K562 (cell line): ENCODE measurements at regions not wholly inside any gene's neighbourhood (a gene's known extent, or its start where the extent isn't known, plus 50 kb on each side); places are given as distances from the start of the nearest gene placed in this dataset.

Experiments used
- ATAC-seq: fragments of 200-7000 bp; cut with Tn5 transposase; 3 replicates; pipeline ENCODE4 v1.9.1; 2020; ENCODE audit warnings: moderate library complexity
- BruUV-seq: library from RNA; stranded (reverse); fragments of 400-500 nt; replicated peaks from 2 replicates; lab custom pipeline; 2021; lab: Mats Ljungman, UMichigan
- CTCF ChIA-PET: fragments of 300-600 bp; formaldehyde crosslinking; extraction: SDS; loops from one replicate; lab custom pipeline; 2021; ENCODE audit warnings: low intra/inter-chr PET ratio; lab: Yijun Ruan, JAX
- POLR2A ChIA-PET: fragments of 300-600, 350-650 bp; sonication (Branson Sonifier 250); formaldehyde crosslinking; extraction: SDS; loops from one replicate; lab custom pipeline; 2021; ENCODE audit warnings: antibody characterized with exemption, inconsistent platforms; lab: Yijun Ruan, JAX
- DNase-seq, 4 experiments: peaks; one replicate each; pipeline versions ENCODE4 v3.0.0 to v3.0.0-alpha.2; 2011 to 2018; ENCODE audit warnings: low spot score in 3 of 4, mixed read lengths in 3 of 4; ENCODE audit errors: extremely low read depth in 1 of 4
- FAIRE-seq: peaks from 2 replicates; lab custom pipeline; 2011; peaks lifted over from hg19 to GRCh38; lab: Jason Lieb, UNC
- H2AFZ ChIP-seq: 2 replicates; pipeline ENCODE4 v1.6.0; 2011; ENCODE audit warnings: low read depth, low read length, control low read depth, inconsistent platforms
- H3K27ac ChIP-seq: fragments of 200-600 bp; 3 replicates; pipeline ENCODE4 v1.8.0; 2011; ENCODE audit warnings: low read depth, mild to moderate bottlenecking, control low read depth, inconsistent platforms, low read length, moderate library complexity, mixed read lengths; ENCODE audit errors: extremely low read depth
- H3K27me3 ChIP-seq, 2 experiments: fragments of 300-600 bp in 1 of 2; 2 replicates in 1 of 2; 3 replicates in 1 of 2; pipeline versions ENCODE4 v1.6.0 to v1.8.0; 2011; ENCODE audit warnings: inconsistent platforms in 2 of 2, low read length in 2 of 2, mild to moderate bottlenecking in 1 of 2, mixed read lengths in 1 of 2, moderate library complexity in 1 of 2; ENCODE audit not compliant: control insufficient read depth in 2 of 2, insufficient read depth in 2 of 2
- H3K36me3 ChIP-seq: fragments of 300-600 bp; 3 replicates; pipeline ENCODE4 v1.8.0; 2011; ENCODE audit warnings: mild to moderate bottlenecking, low read length, inconsistent platforms; ENCODE audit not compliant: control insufficient read depth, insufficient read depth
- H3K4me1 ChIP-seq, 2 experiments: fragments of 200-600 bp in 1 of 2; replicated peaks in 1 of 2; 2 replicates in 1 of 2; 3 replicates in 1 of 2; pipeline versions ENCODE4 v1.5.1 to v1.8.0; 2011; ENCODE audit warnings: inconsistent platforms in 2 of 2, low read length in 2 of 2, mild to moderate bottlenecking in 1 of 2, mixed read lengths in 1 of 2, moderate library complexity in 1 of 2; ENCODE audit not compliant: control insufficient read depth in 2 of 2, insufficient read depth in 2 of 2
- H3K4me2 ChIP-seq: 2 replicates; pipeline ENCODE4 v1.6.1; 2011; ENCODE audit warnings: low read length, control low read depth, inconsistent platforms, mixed read lengths; ENCODE audit not compliant: insufficient read depth
- H3K4me3 ChIP-seq: fragments of 200-600 bp; sonication (generic), shearing (Covaris generic); 2 replicates; pipeline ENCODE4 v1.5.1; 2016; ENCODE audit warnings: control low read depth, inconsistent platforms
- H3K79me2 ChIP-seq: fragments of 200-600 bp; 3 replicates; pipeline ENCODE4 v1.8.0; 2011; ENCODE audit warnings: low read length, inconsistent platforms; ENCODE audit not compliant: control insufficient read depth, insufficient read depth
- H3K9ac ChIP-seq, 2 experiments: 2 replicates each; pipeline versions ENCODE4 v1.6.0 to v1.6.1; 2011; ENCODE audit warnings: low read depth in 2 of 2, low read length in 2 of 2, control low read depth in 1 of 2, inconsistent platforms in 1 of 2, mild to moderate bottlenecking in 1 of 2, mixed read lengths in 1 of 2; ENCODE audit not compliant: insufficient read depth in 1 of 2
- H3K9me1 ChIP-seq: one replicate; pipeline ENCODE4 v1.6.0; 2011; ENCODE audit warnings: inconsistent platforms, mild to moderate bottlenecking, low read length, moderate library complexity; ENCODE audit not compliant: control insufficient read depth, insufficient read depth
- H3K9me3 ChIP-seq: replicated peaks from 2 replicates; pipeline ENCODE4 v1.5.1; 2011; ENCODE audit warnings: low read depth, low read length, inconsistent platforms; ENCODE audit not compliant: control insufficient read depth, insufficient read depth
- H4K20me1 ChIP-seq: replicated peaks from 2 replicates; pipeline ENCODE4 v1.6.1; 2011; ENCODE audit warnings: low read length, inconsistent platforms, mixed read lengths; ENCODE audit not compliant: control insufficient read depth, insufficient read depth
- EP300 ChIP-seq: IDR thresholded peaks from 2 replicates; pipeline ENCODE4 v1.6.1; 2012; ENCODE audit warnings: low read length, improper control_type of control experiment
- ESRRB ChIP-seq: fragments of 250-450 bp; sonication (Bioruptor Pico); IDR thresholded peaks from 2 replicates; pipeline ENCODE4 v1.5.0; 2020; ENCODE audit warnings: mild to moderate bottlenecking, moderate library complexity, borderline replicate concordance
- NFIX ChIP-seq: fragments of 250-450 bp; sonication (Bioruptor Pico); IDR thresholded peaks from 2 replicates; pipeline ENCODE4 v1.4.0; 2020; ENCODE audit warnings: low read depth, mild to moderate bottlenecking, moderate library complexity
- PCBP1 ChIP-seq: fragments of 200-400 bp; formaldehyde crosslinking; IDR thresholded peaks from 2 replicates; pipeline ENCODE4 v1.6.1; 2018; ENCODE audit warnings: mild to moderate bottlenecking, low read depth, low read length; ENCODE audit not compliant: poor library complexity, severe bottlenecking
- ZFP36 ChIP-seq: fragments of 150-350 bp; IDR thresholded peaks from 2 replicates; pipeline ENCODE4 v1.6.1; 2018; ENCODE audit warnings: low read length, low read depth; ENCODE audit not compliant: partially characterized antibody
- ZNF583 ChIP-seq: fragments of 250-450 bp; sonication (Bioruptor Pico); IDR thresholded peaks from 2 replicates; pipeline ENCODE4 v1.4.0; 2020
- ZNF695 ChIP-seq: fragments of 450-650 bp; formaldehyde crosslinking; IDR thresholded peaks from 2 replicates; pipeline ENCODE4 v1.4.0; 2020; ENCODE audit warnings: mild to moderate bottlenecking, moderate library complexity
- WGBS: fragments of 100-300 bp; shearing (Covaris generic); methylation state at CpG from one replicate; pipeline ENCODE4 v1.1.6; 2016; ENCODE audit warnings: low coverage, mixed read lengths; ENCODE audit not compliant: insufficient coverage; ENCODE audit errors: missing lambda C conversion rate; 5-methylcytosine and 5-hydroxymethylcytosine counted together
- in situ Hi-C: fragments of 300-500 bp; cut with MboI; formaldehyde crosslinking; loops from 4 replicates; pipeline ENCODE4 v1.15.0; 2018; ENCODE audit warnings: inconsistent platforms, mixed read lengths
- intact Hi-C: fragments of 100-400 bp; cut with micrococcal nuclease; formaldehyde crosslinking; loops from 2 replicates; pipeline ENCODE4 v1.14.2; 2022

DNA sequence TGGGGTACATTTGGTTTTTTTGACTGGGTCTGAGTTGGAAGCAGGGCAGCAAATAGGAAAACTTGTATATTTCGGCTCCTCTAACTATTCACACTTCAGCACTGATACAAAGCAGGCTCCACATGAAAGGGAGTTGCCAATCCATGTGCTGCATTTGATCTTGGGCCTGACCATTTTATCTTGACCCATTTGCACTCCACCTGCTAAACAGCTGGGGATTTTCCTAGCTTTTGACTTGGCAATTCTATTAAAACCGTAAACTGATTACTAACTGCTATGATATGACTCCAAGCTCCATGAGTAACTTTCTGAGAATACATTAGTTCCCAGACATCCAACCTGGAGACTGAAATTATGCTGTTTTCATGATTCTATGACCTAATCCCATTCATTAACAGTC lies 797.1 kb downstream of the BCL11B start:
- 0 out of 2 replicates have a peak, but pooled peaks cover 1% of the 10 kb centered on the region for H3K9me3 ChIP-seq
- FAIRE-seq = no peak
- H3K9me1 ChIP-seq = no peaks in the 10 kb centered on the region
- BruUV-seq = no TSS peak
- no peak for TF ChIP-seq PCBP1
- TF ChIP-seq EP300 = no peak
- no peak for TF ChIP-seq ESRRB
- no peak for TF ChIP-seq ZNF583
- TF ChIP-seq ZNF695 (CRISPR knock-in tag) = no peak
- TF ChIP-seq NFIX (CRISPR knock-in tag) = no peak
- no peak for TF ChIP-seq ZFP36
- TF ChIP-seq, all 486 proteins: peak for 0
- Histone ChIP-seq H3K79me2 (no peaks in the 10 kb centered on the region), H3K27me3 (no peaks in the 10 kb centered on the region), H3K4me3 (no peak overlapping the region), H4K20me1 (no peaks in the 10 kb centered on the region), H3K4me1 (no peaks in the 10 kb centered on the region), H3K36me3 (no peaks in the 10 kb centered on the region), H3K27ac (no peak overlapping the region), H3K9ac (no peak overlapping the region), H2AFZ (no peak overlapping the region), H3K4me2 (no peak overlapping the region)
- intact Hi-C loops (no loop called here), in situ Hi-C loops (no loop called here)
- POLR2A ChIA-PET = no interaction called here
- DNase-seq = no peak
- CTCF ChIA-PET = no interaction called here
- ATAC-seq = no peak
- WGBS = 11% methylated on average over 1 of the region's 2 CpGs

DNA sequence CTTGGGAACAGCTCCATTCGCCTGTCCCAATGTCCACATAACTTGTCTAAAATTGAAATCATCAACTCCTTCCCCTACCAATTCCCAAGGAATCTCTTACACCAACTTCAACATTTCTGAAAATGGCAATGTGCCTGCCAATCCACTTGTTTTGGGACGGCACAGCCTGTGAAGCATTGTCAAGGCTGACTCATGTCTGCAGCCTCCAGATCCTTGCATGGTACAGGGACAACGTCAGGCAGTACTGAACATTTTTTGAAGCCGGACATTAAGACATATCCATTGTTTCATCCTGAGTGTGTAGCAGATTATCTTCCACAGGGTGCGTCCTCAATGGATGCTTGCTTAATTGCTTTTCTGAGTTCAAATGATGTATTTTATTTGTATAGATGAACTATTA lies 794.1 kb downstream of the BCL11B start:
- in situ Hi-C loops (no loop called here), intact Hi-C loops (no loop called here)
- Histone ChIP-seq H4K20me1 (no peaks in the 10 kb centered on the region), H3K4me1 (no peaks in the 10 kb centered on the region), H3K27me3 (no peaks in the 10 kb centered on the region), H3K9me1 (no peaks in the 10 kb centered on the region), H3K9me3 (no peaks in the 10 kb centered on the region), H3K36me3 (no peaks in the 10 kb centered on the region), H3K79me2 (no peaks in the 10 kb centered on the region), H3K4me3 (no peak overlapping the region), H3K4me2 (no peak overlapping the region), H3K9ac (no peak overlapping the region), H3K27ac (no peak overlapping the region), H2AFZ (no peak overlapping the region)
- ATAC-seq (no peak), FAIRE-seq (no peak), DNase-seq (no peak)
- 5% methylated on average over 5 of the region's 5 CpGs for WGBS
- ChIA-PET POLR2A (no interaction called here), CTCF (no interaction called here)
- BruUV-seq = no TSS peak
